CD4-positive, alpha-beta memory T cell (primary cell): ENCODE measurements at regions not wholly inside any gene's neighbourhood (a gene's known extent, or its start where the extent isn't known, plus 50 kb on each side); places are given as distances from the start of the nearest gene placed in this dataset.
"Not testable (repeated sequence)": the region's sequence is repeated elsewhere in the genome, so short reads cannot be mapped to it uniquely, and the experiment has no call there.

Experiments
- CTCF ChIA-PET: fragments of 350-600 bp; sonication (Branson Sonifier 250); formaldehyde crosslinking; loops from one replicate; lab custom pipeline; 2021; ENCODE audit warnings: inconsistent platforms; ENCODE audit not compliant: partially characterized antibody; lab: Charles Lee
- POLR2A ChIA-PET: fragments of 350-600 bp; sonication (Branson Sonifier 250); formaldehyde crosslinking; loops from one replicate; lab custom pipeline; 2021; ENCODE audit not compliant: partially characterized antibody; lab: Charles Lee
- DNase-seq, 5 donors: peaks; one replicate each; pipeline versions ENCODE4 v3.0.0 to v3.0.0-alpha.2; 2020 to 2022; ENCODE audit warnings: mixed read lengths in 1 of 5
- H3K27ac ChIP-seq: one replicate; pipeline ENCODE4 v1.7.0; 2013; ENCODE audit warnings: low read depth, low read length
- H3K27me3 ChIP-seq: 2 replicates; pipeline ENCODE4 v1.7.0; 2013; ENCODE audit warnings: mild to moderate bottlenecking, low read length, moderate library complexity; ENCODE audit not compliant: insufficient read depth
- H3K36me3 ChIP-seq: 2 replicates; pipeline ENCODE4 v1.7.0; 2013; ENCODE audit warnings: mild to moderate bottlenecking, low read length, moderate library complexity; ENCODE audit not compliant: insufficient read depth
- H3K4me1 ChIP-seq: 2 replicates; pipeline ENCODE4 v1.7.0; 2013; ENCODE audit warnings: mild to moderate bottlenecking, low read length, moderate library complexity; ENCODE audit not compliant: insufficient read depth
- H3K4me3 ChIP-seq, 2 donors: one replicate each; pipeline ENCODE4 v1.7.0; 2013; ENCODE audit warnings: low read length in 2 of 2, mild to moderate bottlenecking in 1 of 2
- H3K9me3 ChIP-seq, 2 donors: one replicate each; pipeline ENCODE4 v1.7.0; 2013; ENCODE audit warnings: low read length in 2 of 2, control low read depth in 1 of 2; ENCODE audit not compliant: control insufficient read depth in 1 of 2
- H3K27ac Mint-ChIP-seq, 7 donors: one replicate each; pipeline ENCODE4 v1.8.0; 2020 to 2021; ENCODE audit warnings: mixed read lengths in 7 of 7, mild to moderate bottlenecking in 6 of 7, inconsistent platforms in 3 of 7, moderate library complexity in 3 of 7
- H3K27me3 Mint-ChIP-seq, 2 donors: one replicate each; pipeline ENCODE4 v1.8.0; 2020 to 2021; ENCODE audit warnings: mixed read lengths in 2 of 2
- H3K36me3 Mint-ChIP-seq, 2 donors: one replicate each; pipeline ENCODE4 v1.8.0; 2020 to 2021; ENCODE audit warnings: mixed read lengths in 2 of 2, inconsistent platforms in 1 of 2, mild to moderate bottlenecking in 1 of 2
- H3K4me1 Mint-ChIP-seq, 4 donors: one replicate each; pipeline ENCODE4 v1.8.0; 2020 to 2021; ENCODE audit warnings: mixed read lengths in 4 of 4, mild to moderate bottlenecking in 1 of 4
- H3K4me3 Mint-ChIP-seq, 8 donors: one replicate each; pipeline ENCODE4 v1.8.0; 2020 to 2021; ENCODE audit warnings: mixed read lengths in 8 of 8, mild to moderate bottlenecking in 7 of 8, moderate library complexity in 6 of 8, inconsistent platforms in 3 of 8
- H3K9me3 Mint-ChIP-seq, 8 donors: one replicate each; pipeline ENCODE4 v1.8.0; 2020 to 2021; ENCODE audit warnings: mixed read lengths in 8 of 8, mild to moderate bottlenecking in 5 of 8, inconsistent platforms in 3 of 8, moderate library complexity in 1 of 8
- intact Hi-C: fragments of 100-400 bp; cut with micrococcal nuclease; formaldehyde crosslinking; loops from one replicate; pipeline ENCODE4 v1.15.1; 2023

DNA sequence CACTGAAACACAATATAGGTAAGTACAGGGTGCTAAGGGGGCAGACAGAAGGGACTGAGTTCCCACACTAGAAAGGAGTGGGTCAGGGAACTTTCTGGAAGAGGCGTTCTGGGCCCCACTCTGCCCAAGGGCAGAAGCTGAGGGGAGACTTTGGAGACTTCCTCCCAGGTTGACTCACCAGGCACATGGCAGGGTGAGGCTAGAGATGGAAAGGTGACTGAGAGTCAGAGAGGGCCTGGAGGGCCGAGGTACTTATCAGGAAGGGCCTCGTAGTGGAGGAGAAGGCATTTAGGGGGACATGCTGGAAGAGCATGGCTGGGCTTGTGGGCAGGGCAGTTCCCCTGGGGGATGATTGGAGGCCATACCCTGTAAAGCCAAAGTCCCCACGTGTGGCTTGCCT is 159.9 kb upstream of the JUN start:
- H3K4me3 Mint-ChIP-seq, result peak overlapping the region in 5 of 8 donors; percentile 9 to 86 (median 20)
- intact Hi-C loops, result loop anchor here (1.0 to 10.0 kb wide), 4 partner anchors 25 to 756 kb away; no protein-coding TSS in a partner anchor
- Histone ChIP-seq H3K27ac (no peak overlapping the region), H3K9me3 (no peaks in the 10 kb centered on the region), H3K4me1 (peaks cover 62% of the 10 kb centered on the region), H3K27me3 (no peaks in the 10 kb centered on the region), H3K4me3 (no peak overlapping the region), H3K36me3 (no peaks in the 10 kb centered on the region)
- H3K36me3 Mint-ChIP-seq, result no peaks in the 10 kb centered on the region
- peak overlapping the region in 2 of 7 donors; percentile 27 to 48 for H3K27ac Mint-ChIP-seq
- POLR2A ChIA-PET, result interaction anchor here (6.6 kb wide), 1 partner anchor 160 kb away, joined by 72 read pairs; the partner anchor contains the start of gene JUN
- H3K4me1 Mint-ChIP-seq, result peaks cover 62 to 73% (median 67%) of the 10 kb centered on the region in 4 donors
- peaks cover 0 to 3% of the 10 kb centered on the region in 2 donors for H3K27me3 Mint-ChIP-seq
- CTCF ChIA-PET, result no interaction called here
- no peak for DNase-seq
- H3K9me3 Mint-ChIP-seq, result peaks cover 0 to 2% (median 0%) of the 10 kb centered on the region in 8 donors

DNA sequence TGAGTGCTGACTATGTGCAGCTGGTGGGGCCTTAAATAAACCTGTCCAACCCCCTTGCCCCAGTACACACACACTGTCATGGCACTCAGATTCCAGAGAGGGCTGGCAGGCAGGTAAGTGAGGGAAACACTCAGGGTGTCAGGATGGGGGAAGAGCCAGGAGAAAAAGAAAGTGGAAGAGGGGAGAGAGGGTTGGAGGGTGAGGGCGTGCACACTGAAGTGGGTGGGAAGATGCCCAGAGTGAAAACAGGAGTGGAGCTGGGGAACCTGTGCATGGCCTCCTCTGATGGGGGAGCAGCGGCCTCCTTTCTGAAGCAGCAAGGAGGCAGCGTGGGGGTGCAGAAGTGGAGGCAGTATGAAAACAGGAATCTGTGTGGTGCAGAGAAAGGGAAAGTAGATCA is 160.6 kb upstream of the JUN start:
- peak overlapping the region in 2 of 7 donors; percentile 2 to 6 for H3K27ac Mint-ChIP-seq
- CTCF ChIA-PET, result no interaction called here
- intact Hi-C loops, result loop anchor here (1.0 to 10.0 kb wide), 3 partner anchors 78 to 755 kb away; no protein-coding TSS in a partner anchor

DNA sequence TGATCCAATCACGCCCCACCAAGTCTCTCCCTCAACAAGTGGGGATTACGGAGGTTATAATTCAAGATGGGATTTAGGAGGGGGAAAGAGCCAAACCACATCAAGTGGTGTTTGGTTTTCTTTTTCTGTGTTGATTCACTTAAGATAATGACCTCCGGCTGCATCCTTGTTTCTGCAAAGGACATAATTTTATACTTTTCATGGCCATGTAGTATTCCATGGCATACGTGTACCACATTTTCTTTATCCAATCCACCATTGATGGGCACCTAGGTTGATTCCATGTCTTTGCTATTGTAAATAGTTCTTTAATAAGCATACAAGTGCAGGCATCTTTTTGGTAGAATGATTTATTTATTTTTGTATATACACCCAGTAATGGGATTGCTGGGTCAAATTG is 162.5 kb upstream of the JUN start:
- POLR2A ChIA-PET, result no interaction called here
- H3K9me3 ChIP-seq, result no peaks in the 10 kb centered on the region
- H3K27ac ChIP-seq, result no peak overlapping the region
- H3K27me3 Mint-ChIP-seq, result peaks cover 0 to 3% of the 10 kb centered on the region in 2 donors
- intact Hi-C loops, result loop anchor here (10.0 kb wide), 1 partner anchor 132 kb away; no protein-coding TSS in a partner anchor
- no peak overlapping the region for H3K27ac Mint-ChIP-seq
- peaks cover 51 to 63% (median 56%) of the 10 kb centered on the region in 4 donors for H3K4me1 Mint-ChIP-seq
- no peaks in the 10 kb centered on the region for H3K36me3 ChIP-seq
- H3K27me3 ChIP-seq, result no peaks in the 10 kb centered on the region
- no peaks in the 10 kb centered on the region for H3K36me3 Mint-ChIP-seq
- CTCF ChIA-PET, result no interaction called here
- no peak overlapping the region for H3K4me3 ChIP-seq
- H3K4me3 Mint-ChIP-seq, result no peak overlapping the region
- H3K4me1 ChIP-seq, result peaks cover 46% of the 10 kb centered on the region
- H3K9me3 Mint-ChIP-seq, result peaks cover 0 to 2% (median 0%) of the 10 kb centered on the region in 8 donors
- no peak for DNase-seq

More for the DNA sequence above, 160.6 kb upstream of the JUN start:
- peaks cover 0 to 3% of the 10 kb centered on the region in 2 donors for H3K27me3 Mint-ChIP-seq
- no peaks in the 10 kb centered on the region for H3K36me3 Mint-ChIP-seq
- no peak overlapping the region for H3K27ac ChIP-seq
- H3K4me3 ChIP-seq, result no peak overlapping the region
- POLR2A ChIA-PET, result interaction anchor here (6.6 kb wide), 1 partner anchor 161 kb away, joined by 72 read pairs; the partner anchor contains the start of gene JUN
- no peak for DNase-seq
- H3K9me3 Mint-ChIP-seq, result peaks cover 0 to 2% (median 0%) of the 10 kb centered on the region in 8 donors
- no peaks in the 10 kb centered on the region for H3K36me3 ChIP-seq
- H3K27me3 ChIP-seq, result no peaks in the 10 kb centered on the region
- H3K4me3 Mint-ChIP-seq, result peak overlapping the region in 2 of 8 donors; percentile 27 to 86
- H3K4me1 ChIP-seq, result peaks cover 65% of the 10 kb centered on the region
- no peaks in the 10 kb centered on the region for H3K9me3 ChIP-seq
- H3K4me1 Mint-ChIP-seq, result peaks cover 66 to 77% (median 73%) of the 10 kb centered on the region in 4 donors

DNA sequence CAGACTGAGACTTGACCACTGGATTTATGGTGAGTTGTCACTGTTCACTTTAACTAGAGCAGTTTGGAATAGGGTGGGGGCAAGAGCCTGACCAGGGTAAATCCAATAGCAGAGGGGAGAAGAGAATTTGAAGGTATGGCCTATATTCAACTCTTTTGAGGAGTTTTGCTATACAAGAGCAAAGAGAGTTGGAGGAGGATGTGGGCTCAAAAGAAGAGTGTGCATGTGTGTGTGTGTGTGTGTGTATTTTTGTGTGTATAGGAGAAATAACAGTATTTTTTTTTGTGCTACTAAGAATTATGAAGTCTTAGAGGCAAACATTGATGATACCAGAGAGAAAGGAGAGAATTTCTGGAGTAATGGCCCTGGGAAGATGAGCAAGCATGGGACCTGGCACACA is 164.8 kb upstream of the JUN start:
- Mint-ChIP-seq H3K27me3 (peaks cover 0 to 2% of the 10 kb centered on the region in 2 donors), H3K4me3 (peak overlapping the region in 1 of 8 donors; percentile 29), H3K27ac (no peak overlapping the region), H3K9me3 (peaks cover 0 to 2% (median 0%) of the 10 kb centered on the region in 8 donors), H3K36me3 (no peaks in the 10 kb centered on the region), H3K4me1 (peaks cover 29 to 41% (median 34%) of the 10 kb centered on the region in 4 donors)
- H3K9me3 ChIP-seq, result no peaks in the 10 kb centered on the region
- H3K27ac ChIP-seq, result no peak overlapping the region
- no peak overlapping the region for H3K4me3 ChIP-seq
- H3K4me1 ChIP-seq, result peaks cover 23% of the 10 kb centered on the region
- no peak for DNase-seq
- no peaks in the 10 kb centered on the region for H3K27me3 ChIP-seq
- intact Hi-C loops, result loop anchor here (2.0 to 10.0 kb wide), 2 partner anchors 20 to 134 kb away; no protein-coding TSS in a partner anchor
- ChIA-PET POLR2A (no interaction called here), CTCF (interaction anchor here (1.6 kb wide), 1 partner anchor 29 kb away, joined by 4 read pairs; no protein-coding TSS in a partner anchor)
- no peaks in the 10 kb centered on the region for H3K36me3 ChIP-seq

DNA sequence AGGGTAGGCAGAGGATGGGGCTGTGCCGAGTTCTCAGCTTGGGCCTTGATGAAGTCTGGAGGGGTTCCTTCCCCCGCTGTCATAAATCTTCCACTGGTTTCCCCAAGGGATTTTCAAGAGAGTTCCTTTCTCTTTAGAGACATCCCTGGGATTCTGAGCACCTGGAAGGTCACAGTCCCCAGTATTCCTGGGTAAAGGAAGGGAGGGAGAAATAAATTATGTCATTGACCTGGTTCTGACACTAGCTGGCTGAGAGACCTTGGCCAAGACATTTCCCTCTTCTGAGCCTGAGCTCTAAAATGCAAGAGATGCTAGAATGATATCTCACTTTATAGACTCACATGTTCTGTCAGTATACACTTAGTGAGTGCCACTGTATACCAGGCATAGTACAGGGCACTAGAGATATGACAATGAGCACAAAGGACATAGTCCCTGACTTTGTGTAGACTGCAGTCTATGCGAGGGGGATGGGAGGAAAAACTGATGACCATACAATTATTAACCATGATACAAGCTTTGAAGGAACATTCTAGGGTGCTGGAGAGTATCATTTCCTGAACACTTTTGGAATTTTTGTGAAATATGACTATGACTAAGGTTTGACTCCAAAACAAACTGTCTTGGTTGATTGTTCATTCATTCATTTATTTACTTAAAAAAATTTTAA is 165.8 kb upstream of the JUN start:
- peaks cover 21 to 30% (median 23%) of the 10 kb centered on the region in 4 donors for H3K4me1 Mint-ChIP-seq
- intact Hi-C loops, result loop anchor here (2.0 to 10.0 kb wide), 2 partner anchors 19 to 135 kb away; no protein-coding TSS in a partner anchor
- CTCF ChIA-PET, result interaction anchor here (1.0 to 1.6 kb wide), 3 partner anchors 30 to 749 kb away, joined by 3 to 4 read pairs (median 4); no protein-coding TSS in a partner anchor

DNA sequence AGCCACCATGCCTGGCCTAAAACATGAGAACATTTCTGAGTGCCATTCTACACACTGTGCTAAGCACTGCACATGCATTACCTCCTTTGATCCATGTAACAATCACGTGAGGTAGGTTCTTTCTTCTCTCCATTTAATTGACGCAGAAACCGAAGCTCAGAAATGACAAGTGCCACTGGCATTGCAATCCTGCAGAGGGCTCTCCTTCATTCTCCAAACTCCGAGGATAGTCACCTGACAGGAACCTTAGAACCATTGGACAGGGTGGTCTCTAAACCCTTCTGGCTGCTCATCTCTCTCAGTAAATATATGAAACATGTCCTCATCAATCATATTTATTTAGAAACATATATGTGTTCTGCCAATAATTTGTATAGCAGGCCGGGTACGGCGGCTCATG is 167.1 kb upstream of the JUN start:
- ChIA-PET POLR2A (no interaction called here), CTCF (no interaction called here)
- Mint-ChIP-seq H3K9me3 (no peaks in the 10 kb centered on the region), H3K4me1 (peaks cover 15 to 28% (median 19%) of the 10 kb centered on the region in 4 donors), H3K27ac (no peak overlapping the region), H3K27me3 (no peaks in the 10 kb centered on the region), H3K4me3 (no peak overlapping the region), H3K36me3 (no peaks in the 10 kb centered on the region)
- no peak overlapping the region for H3K27ac ChIP-seq
- intact Hi-C loops, result no loop called here
- DNase-seq, result no peak
- H3K4me1 ChIP-seq, result peaks cover 9% of the 10 kb centered on the region
- H3K4me3 ChIP-seq, result no peak overlapping the region
- H3K27me3 ChIP-seq, result no peaks in the 10 kb centered on the region
- H3K36me3 ChIP-seq, result no peaks in the 10 kb centered on the region
- H3K9me3 ChIP-seq, result no peaks in the 10 kb centered on the region

More for the DNA sequence above, 165.8 kb upstream of the JUN start:
- Histone ChIP-seq H3K27me3 (no peaks in the 10 kb centered on the region), H3K27ac (no peak overlapping the region), H3K9me3 (no peaks in the 10 kb centered on the region), H3K36me3 (no peaks in the 10 kb centered on the region), H3K4me3 (no peak overlapping the region), H3K4me1 (peaks cover 13% of the 10 kb centered on the region)
- Mint-ChIP-seq H3K9me3 (no peaks in the 10 kb centered on the region), H3K4me3 (peak overlapping the region in 1 of 8 donors; percentile 14), H3K36me3 (no peaks in the 10 kb centered on the region), H3K27me3 (no peaks in the 10 kb centered on the region), H3K27ac (no peak overlapping the region)
- POLR2A ChIA-PET, result interaction anchor here (1.0 kb wide), 1 partner anchor 8 kb away, joined by 7 read pairs; no protein-coding TSS in a partner anchor
- DNase-seq, result no peak

DNA sequence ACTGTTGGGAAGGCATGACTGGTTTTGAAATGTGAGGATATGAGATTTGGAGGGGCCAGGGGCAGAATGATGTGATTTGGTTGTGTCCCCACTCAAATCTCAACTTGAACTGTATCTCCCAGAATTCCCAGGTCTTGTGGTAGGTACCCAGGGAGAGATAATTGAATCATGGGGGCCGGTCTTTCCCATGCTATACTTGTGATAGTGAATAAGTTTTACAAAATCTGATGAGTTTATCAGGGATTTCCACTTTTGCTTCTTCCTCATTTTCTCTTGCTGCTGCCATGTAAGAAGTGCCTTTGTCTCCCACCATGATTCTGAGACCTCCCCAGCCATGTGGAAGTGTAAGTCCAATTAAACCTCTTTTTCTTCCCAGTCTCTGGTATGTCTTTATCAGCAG is 170.1 kb upstream of the JUN start:
- H3K27me3 Mint-ChIP-seq, H3K36me3 ChIP-seq, H3K27me3 ChIP-seq, H3K9me3 Mint-ChIP-seq, POLR2A ChIA-PET, CTCF ChIA-PET, H3K36me3 Mint-ChIP-seq, H3K27ac Mint-ChIP-seq, intact Hi-C loops, H3K4me3 ChIP-seq, H3K27ac ChIP-seq, H3K9me3 ChIP-seq, H3K4me3 Mint-ChIP-seq, DNase-seq, H3K4me1 ChIP-seq: not testable (repeated sequence)
- H3K4me1 Mint-ChIP-seq, result peaks cover 5 to 15% (median 11%) of the 10 kb centered on the region in 4 donors
